ENCODE measurements at regions not wholly inside any gene's neighbourhood (a gene's known extent, or its start where the extent isn't known, plus 50 kb on each side); places are given as distances from the start of the nearest gene placed in this dataset.

DNA sequence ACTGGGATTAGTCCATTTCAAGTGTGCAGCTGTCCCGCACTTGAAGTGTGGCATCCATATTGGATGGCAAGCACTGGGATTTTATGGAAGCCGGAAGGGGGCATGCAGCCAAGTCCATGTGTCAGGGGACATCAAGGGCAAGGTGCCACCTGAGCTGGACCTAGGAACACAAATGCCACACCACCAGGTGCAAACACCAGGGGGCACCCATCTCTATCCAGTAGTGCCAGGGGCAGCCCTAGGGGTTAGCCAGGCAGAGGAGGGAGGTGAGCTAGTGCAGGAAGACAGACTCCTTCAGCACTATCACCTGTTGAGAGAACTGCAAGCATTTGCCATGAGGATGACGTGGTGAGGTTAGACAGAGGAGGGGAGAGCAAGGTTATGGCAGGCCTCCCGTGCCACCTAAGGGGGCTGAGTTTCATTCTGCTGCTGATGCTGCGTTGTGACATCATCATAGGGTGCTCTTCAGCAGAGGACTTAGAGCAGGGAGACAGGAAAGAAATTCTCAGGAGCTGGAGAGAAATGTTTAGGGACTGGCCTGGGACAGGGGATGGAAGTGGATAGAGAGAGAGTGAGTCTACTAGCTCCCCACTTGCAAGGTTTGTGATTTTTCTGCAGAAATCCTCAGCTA lies 192.6 kb upstream of the SLC24A3 start:
- no peaks in the 10 kb centered on the region for H3K27me3 ChIP-seq
- no peak overlapping the region for H3K27ac ChIP-seq
- H3K9me3 ChIP-seq: no peaks in the 10 kb centered on the region
- TF ChIP-seq EP300 (IDR thresholded peaks at IDR 0.05) (no peak), POLR2AphosphoS5 (IDR thresholded peaks at IDR 0.05) (no peak), POLR2A (IDR thresholded peaks at IDR 0.05) (no peak)
- TF ChIP-seq, protein P1, sequence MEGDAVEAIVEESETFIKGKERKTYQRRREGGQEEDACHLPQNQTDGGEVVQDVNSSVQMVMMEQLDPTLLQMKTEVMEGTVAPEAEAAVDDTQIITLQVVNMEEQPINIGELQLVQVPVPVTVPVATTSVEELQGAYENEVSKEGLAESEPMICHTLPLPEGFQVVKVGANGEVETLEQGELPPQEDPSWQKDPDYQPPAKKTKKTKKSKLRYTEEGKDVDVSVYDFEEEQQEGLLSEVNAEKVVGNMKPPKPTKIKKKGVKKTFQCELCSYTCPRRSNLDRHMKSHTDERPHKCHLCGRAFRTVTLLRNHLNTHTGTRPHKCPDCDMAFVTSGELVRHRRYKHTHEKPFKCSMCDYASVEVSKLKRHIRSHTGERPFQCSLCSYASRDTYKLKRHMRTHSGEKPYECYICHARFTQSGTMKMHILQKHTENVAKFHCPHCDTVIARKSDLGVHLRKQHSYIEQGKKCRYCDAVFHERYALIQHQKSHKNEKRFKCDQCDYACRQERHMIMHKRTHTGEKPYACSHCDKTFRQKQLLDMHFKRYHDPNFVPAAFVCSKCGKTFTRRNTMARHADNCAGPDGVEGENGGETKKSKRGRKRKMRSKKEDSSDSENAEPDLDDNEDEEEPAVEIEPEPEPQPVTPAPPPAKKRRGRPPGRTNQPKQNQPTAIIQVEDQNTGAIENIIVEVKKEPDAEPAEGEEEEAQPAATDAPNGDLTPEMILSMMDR (IDR thresholded peaks at IDR 0.05): no peak
- 90% methylated on average over 5 of the region's 5 CpGs for WGBS
- peaks cover 11% of the 10 kb centered on the region for H3K4me1 ChIP-seq
- no peaks in the 10 kb centered on the region for H3K36me3 ChIP-seq
- no peak overlapping the region for H3K4me3 ChIP-seq
- DNase-seq (ENCODE audit: low spot score in 2 of 2): no peak

DNA sequence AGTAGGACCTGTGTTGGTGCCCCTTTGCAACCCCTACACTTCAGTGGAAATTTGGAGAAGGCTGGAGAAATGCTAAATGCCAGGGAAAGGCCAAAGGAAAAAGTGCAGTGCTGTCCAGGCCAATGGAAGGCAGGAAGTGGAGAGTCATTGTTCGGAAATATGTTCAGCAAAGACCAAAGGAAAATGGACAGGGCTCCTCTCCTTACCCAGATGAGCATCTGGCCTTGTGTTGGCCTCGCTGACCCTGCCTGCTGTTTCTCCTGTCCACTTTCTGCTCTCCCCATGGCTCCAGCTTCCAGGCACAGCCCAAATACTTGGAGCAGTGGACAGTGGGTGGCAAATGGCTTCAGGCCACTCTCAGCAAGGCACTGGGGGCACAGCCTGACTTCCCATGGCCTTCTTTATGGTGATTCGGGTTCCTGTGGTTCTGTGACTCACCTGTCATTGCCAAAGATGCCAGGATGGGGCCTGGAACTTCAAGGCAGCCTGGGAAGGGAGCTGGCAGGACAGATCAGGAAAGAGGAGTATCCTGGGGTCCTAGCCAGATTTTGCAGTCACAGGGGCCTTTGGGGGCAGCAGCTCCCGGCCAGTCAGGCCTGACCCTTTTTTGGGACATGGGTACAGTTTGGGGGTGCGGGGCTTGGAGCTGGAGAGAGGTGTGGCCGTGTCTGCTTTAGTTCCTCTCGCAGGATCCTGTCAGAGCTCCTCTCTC lies 190.9 kb upstream of the SLC24A3 start:
- DNase-seq (ENCODE audit: low spot score in 2 of 2): no peak
- Histone ChIP-seq H3K36me3 (no peaks in the 10 kb centered on the region), H3K4me1 (peaks cover 24% of the 10 kb centered on the region), H3K9me3 (no peaks in the 10 kb centered on the region), H3K27ac (no peak overlapping the region), H3K4me3 (no peak overlapping the region), H3K27me3 (no peaks in the 10 kb centered on the region)
- TF ChIP-seq POLR2A (IDR thresholded peaks at IDR 0.05) (no peak), POLR2AphosphoS5 (IDR thresholded peaks at IDR 0.05) (no peak), EP300 (IDR thresholded peaks at IDR 0.05) (no peak)
- TF ChIP-seq, protein P1 (IDR thresholded peaks at IDR 0.05): no peak
- 59% methylated on average over 6 of the region's 7 CpGs for WGBS

DNA sequence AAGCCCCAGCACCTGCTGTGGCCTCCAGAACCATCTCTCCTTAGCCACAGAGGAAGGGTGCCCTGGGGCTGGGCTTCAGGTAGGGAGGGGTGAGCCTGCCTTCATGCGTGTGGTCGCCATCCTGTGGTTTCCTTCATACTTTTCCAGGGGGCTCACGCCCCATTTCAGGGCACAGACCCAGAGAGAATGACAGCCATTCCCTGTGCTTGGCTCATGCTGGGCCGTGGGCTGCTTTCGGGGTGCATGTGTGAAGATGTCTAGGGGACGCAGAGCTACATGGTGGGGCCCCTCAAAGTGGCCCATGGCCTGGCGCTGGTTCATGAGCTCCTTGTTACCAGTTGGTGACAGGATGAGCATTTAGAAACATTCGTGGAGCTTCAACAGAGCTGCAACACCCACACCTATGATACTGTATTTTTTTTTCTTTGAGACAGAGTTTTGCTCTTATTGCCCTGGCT lies 190.3 kb upstream of the SLC24A3 start:
- H3K27me3 ChIP-seq: no peaks in the 10 kb centered on the region
- no peak overlapping the region for H3K27ac ChIP-seq
- no peaks in the 10 kb centered on the region for H3K9me3 ChIP-seq
- H3K4me1 ChIP-seq: peaks cover 25% of the 10 kb centered on the region
- no peaks in the 10 kb centered on the region for H3K36me3 ChIP-seq
- H3K4me3 ChIP-seq: no peak overlapping the region
- DNase-seq (ENCODE audit: low spot score in 2 of 2): no peak
- no peak for TF ChIP-seq POLR2A (IDR thresholded peaks at IDR 0.05)
- TF ChIP-seq EP300 (IDR thresholded peaks at IDR 0.05): no peak
- TF ChIP-seq, protein P1 (IDR thresholded peaks at IDR 0.05): no peak
- TF ChIP-seq POLR2AphosphoS5 (IDR thresholded peaks at IDR 0.05): no peak
- 90% methylated on average over 6 of the region's 8 CpGs for WGBS

DNA sequence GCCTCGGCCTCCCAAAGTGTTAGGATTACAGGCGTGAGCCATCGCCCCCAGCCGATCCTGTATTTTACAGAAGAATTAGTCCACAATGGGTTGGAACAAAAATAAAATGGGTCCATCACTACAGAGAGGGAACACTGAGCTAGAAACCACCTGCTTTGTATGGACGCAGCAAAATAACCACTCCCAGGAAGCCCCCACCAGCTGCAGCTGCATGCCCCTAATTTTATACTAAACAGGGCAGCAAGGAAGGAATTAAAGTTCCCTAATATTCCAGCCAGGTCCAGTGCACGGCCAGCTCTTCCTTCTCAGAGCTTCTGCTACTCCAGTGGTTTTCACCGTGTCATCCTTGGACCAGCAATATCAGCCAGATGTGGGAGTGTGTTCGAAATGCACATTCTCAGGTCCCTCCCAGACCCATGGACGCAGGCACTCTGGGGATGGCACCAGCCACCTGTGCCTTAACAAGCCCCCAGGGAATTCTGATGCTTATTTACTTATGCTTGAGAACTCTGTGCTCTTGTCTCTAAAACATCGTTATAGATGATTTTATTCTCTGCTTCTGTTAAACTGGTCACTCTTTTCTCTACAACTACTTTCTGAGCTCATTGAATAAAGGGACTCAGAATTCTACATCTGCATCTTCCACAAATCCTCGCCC lies 189.5 kb upstream of the SLC24A3 start:
- Histone ChIP-seq H3K4me3 (no peak overlapping the region), H3K36me3 (no peaks in the 10 kb centered on the region), H3K27me3 (no peaks in the 10 kb centered on the region), H3K9me3 (no peaks in the 10 kb centered on the region), H3K4me1 (peaks cover 28% of the 10 kb centered on the region), H3K27ac (no peak overlapping the region)
- TF ChIP-seq POLR2A (IDR thresholded peaks at IDR 0.05): no peak
- TF ChIP-seq, protein P1 (IDR thresholded peaks at IDR 0.05): no peak
- no peak for TF ChIP-seq EP300 (IDR thresholded peaks at IDR 0.05)
- TF ChIP-seq POLR2AphosphoS5 (IDR thresholded peaks at IDR 0.05): no peak
- 90% methylated on average over 11 of the region's 11 CpGs for WGBS
- DNase-seq (ENCODE audit: low spot score in 2 of 2): no peak
